Lower leg skin (tissue), 3 donors: ENCODE measurements at regions not wholly inside any gene's neighbourhood (a gene's known extent, or its start where the extent isn't known, plus 50 kb on each side); places are given as distances from the start of the nearest gene placed in this dataset.

Source experiments
- CTCF ChIP-seq, 3 donors: fragments of 450-650 bp; IDR thresholded peaks; one replicate each; pipeline ENCODE4 v1.5.1; 2016; ENCODE audit warnings: antibody characterized with exemption in 3 of 3, mild to moderate bottlenecking in 3 of 3, moderate library complexity in 2 of 3
- POLR2A ChIP-seq, 2 donors: fragments of 450-650 bp; IDR thresholded peaks; one replicate each; pipeline ENCODE4 v1.6.1; 2016 to 2017; ENCODE audit warnings: antibody characterized with exemption in 2 of 2, mild to moderate bottlenecking in 1 of 2, moderate library complexity in 1 of 2

- TF ChIP-seq CTCF (IDR thresholded peaks at IDR 0.05) = no peak
- TF ChIP-seq POLR2A (IDR thresholded peaks at IDR 0.05) = no peak
Measured at GRCh38 chr3:25304916-25305315, 123.1 kb upstream of the RARB start.
